Stimulated activated CD4-positive, alpha-beta T cell treated with anti-CD3 and anti-CD28 coated beads, Interleukin-4, amount 100 ng/mL, for 1 hour (primary cell): ENCODE measurements at regions not wholly inside any gene's neighbourhood (a gene's known extent, or its start where the extent isn't known, plus 50 kb on each side); places are given as distances from the start of the nearest gene placed in this dataset.

Source experiments
- DNase-seq: peaks from one replicate; pipeline ENCODE4 v3.0.0-alpha.2; 2020

DNA sequence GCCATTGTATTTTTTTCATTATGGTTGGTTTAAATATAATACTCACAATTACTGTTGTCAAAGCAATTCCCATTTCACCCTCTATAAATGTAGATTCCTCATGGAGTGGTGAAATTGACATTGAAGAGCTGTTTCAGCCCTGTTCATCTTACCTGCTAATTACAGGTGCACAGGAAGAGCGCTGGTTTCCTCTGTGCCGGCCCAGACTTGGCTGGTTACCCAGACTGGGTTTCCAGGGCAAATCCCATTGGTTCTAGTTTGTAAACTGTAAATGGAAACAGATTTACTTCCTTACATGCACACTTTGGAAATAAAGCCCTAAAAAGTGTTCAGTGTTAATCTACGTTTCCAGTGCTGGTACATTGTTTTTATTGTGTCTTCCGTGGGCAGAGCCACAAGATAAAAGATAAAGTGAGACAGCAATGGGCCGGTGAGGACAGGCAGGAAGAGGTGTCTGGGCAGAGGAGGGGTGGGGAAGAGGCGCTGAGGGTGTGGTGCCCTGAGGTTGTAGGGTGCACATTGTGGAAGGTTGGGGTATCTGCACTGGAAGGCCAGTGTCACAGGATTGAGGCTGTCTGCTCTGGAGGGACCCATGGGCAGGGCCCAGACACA is 71.6 kb upstream of the ZPBP start:
- no peak for DNase-seq

DNA sequence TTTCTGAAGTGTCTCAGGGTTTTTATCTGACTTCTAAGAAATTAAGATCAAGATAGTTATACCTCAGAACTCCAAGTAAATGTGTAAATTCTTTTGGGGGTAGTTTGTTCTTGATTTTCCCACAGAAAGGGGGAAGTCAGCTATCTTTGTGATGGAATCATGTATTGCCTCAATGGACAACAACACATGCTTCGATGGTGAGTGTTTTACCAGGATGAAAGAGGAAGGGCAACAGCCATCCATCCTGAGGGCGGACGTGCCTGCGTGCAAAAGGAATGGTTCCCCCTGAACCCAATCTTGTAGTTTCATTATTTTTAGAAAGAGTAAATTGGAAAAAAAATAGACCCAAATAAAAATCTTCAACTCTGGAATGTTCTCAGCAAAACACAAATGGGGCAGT is 67.2 kb upstream of the ZPBP start:
- no peak for DNase-seq

DNA sequence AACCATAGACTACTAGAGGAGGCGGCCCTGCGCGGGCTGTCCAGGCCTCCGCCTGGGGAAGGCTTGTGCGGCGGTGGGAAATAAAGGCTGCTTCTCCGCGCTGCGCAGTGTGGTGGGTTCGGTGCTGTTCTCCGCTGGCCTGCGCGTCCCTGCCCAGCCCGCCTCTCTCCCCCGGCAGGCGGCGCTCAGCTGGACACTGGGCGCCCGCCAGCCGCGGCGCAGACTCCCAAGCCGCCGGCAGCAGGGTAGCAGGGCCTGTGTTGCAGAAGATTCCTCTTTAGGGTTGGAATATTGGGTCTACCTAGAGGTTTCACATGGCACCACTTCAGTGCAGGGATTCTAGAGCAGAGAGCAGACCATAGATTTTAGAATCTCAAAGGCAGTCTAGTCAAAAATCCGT is 66.1 kb upstream of the ZPBP start:
- DNase-seq, result no peak

DNA sequence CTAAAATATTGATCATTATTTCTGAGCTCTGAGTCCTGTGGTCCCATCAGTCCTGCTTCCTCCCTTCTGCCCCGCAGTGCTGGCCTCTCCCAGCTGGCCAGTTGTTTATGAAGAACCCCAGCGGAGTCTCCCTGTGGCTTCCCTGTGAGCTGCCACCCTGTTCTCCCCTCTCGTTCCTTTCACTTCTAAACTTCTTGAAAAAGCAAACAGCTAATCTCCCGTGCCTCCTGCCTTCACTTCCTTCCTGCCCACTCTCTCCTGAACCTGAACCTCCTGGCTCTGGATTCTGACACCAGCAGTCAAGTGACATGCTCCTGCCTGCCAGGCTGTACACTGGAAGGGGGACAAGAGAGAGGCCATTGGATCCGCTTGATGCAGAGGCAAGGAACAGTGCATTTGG is 63.7 kb upstream of the ZPBP start:
- no peak for DNase-seq

DNA sequence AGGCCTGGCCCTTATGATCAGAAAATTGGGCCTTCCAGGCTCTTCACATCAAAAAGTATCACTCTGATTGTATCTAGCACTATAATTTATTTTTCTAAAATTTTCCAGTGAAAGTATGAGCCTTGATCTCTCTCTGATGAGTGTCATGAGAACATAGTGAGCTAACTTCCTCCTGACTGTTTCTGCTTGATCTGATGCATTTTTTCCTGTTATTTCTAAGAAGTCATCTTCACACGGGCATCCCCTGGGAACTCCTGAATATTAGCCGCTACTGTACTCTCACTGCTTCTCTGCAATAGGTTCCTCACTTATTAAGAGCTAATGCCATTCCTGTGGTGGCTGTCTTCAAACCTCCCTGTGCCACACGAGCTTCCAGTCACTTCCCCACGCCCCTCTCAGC is 63.1 kb upstream of the ZPBP start:
- no peak for DNase-seq

DNA sequence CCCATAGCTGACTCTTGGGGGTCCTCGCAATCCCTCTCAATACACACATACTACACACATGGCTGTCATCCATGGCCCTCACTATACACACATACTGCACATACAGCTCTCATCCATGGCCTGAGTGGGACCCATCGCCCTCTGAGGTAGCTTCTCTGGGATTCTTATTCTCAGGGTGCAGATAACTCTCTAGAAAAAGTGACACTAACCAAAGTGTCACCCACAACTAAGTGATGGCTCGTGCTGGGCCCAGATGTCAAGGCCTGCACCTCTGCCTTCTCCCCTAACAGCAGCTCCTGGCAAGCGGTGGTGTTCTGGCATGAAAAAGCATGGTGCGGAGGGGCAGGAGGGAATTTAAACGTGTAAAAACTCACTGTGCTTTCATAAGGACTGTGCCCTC is 62.7 kb upstream of the ZPBP start:
- no peak for DNase-seq

DNA sequence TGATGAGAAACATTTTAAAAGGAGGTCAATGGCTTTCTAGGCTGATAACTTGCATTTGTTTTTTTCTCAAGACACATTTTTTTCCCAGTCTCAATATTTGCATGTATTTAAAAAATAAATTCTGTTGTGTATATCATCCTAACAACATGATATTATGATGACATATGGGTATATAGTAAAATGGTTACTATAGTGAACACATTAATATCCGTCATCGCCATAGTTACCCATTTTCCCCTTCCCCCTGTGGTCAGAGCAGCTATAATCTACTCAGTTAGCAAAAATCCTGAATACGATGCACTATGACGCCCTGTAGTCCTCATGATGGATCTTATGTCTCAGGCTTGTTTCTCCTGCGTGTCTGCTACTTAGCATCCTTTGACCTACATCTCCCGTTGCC is 60.9 kb upstream of the ZPBP start:
- no peak for DNase-seq

DNA sequence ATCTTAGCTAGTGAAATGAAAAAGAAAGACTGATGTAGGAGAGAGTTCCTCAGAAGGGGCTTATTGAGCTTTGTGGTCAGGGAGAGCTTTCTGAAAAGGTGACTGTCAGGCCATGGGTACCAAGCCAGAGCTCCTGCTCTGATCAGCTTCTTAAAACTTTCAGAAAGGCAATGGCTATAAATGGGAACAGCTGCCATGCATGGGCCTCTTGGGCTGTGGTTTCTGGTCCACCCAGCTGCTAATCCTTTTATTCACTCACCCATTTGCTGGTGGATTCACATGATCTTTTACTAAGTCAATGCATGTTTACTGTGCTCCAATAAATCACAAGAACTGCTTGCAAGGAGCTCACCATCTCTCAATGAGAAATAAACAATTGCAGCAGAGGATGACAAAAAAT is 60.1 kb upstream of the ZPBP start:
- DNase-seq, result no peak

DNA sequence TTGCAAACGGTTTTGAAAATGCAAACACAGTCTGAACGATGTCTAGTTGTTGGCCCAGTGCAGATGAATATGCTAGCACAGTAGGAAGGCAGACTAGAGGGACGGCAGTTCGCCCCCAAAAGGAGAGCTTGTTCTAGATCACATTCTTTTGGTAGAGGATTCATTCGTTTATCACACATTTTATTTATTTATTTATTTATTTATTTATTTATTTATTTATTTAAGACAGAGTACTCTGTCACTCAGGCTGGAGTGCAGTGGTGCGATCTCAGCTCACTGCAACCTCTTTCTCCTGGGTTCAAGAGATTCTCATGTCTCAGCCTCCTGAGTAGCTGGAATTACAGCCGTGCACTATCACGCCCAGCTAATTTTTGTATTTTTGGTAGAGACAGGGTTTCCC is 59.4 kb upstream of the ZPBP start:
- no peak for DNase-seq

DNA sequence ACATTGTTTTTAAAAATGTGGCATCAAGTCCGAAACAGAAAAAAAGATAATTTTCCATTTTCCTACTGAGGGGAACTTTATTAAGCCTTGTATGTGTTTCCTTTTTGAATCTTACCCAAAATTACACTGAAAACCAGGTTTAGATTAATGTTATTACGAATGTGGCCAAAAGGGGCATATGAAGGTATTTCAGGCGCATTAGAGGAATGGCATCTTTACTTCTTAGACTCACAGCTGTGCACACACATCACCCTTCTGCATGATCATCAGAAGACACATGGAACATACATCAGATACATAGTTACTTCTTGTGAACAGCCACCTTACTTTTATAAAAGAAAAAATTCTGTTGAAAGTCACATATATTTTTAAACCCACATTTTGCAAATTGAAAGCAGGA is 58.6 kb upstream of the ZPBP start:
- DNase-seq, result no peak

DNA sequence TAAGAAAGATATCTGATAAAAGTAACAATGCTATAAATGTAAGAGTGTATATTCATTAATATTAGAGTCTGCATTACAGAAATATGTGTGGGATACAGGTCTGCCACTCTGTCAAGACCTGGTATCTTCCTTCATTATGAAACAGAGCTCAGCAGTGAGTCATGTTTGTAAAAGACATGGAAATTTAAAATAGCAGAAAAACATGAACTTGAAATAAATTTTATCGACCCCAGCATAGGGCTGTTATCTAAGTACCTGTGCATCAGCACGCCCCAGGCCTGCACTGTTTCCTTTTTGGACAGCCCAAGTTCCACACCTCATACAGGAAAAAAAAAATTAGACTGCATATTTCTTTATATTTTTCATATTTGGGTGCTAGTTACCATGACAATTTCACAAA is 58.0 kb upstream of the ZPBP start:
- no peak for DNase-seq

DNA sequence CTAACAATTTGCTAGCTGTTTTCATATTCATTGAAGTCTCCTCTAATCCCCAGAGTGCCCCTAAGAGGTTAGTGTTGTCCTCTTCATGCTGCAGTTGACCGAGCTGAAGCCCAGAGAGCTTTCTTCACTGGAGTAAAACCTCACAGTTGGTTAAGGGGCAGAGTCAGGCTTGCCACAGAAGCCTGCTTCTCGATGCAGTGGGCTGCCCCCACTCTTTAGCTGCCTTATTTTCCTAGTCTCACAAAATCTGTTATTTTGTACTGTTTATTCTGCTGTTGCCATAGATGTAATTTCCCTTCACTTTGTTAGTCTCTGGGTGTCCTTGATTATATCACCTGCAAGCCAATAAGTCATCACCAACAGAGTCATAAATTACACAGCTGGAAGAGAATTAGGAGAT is 56.3 kb upstream of the ZPBP start:
- no peak for DNase-seq

DNA sequence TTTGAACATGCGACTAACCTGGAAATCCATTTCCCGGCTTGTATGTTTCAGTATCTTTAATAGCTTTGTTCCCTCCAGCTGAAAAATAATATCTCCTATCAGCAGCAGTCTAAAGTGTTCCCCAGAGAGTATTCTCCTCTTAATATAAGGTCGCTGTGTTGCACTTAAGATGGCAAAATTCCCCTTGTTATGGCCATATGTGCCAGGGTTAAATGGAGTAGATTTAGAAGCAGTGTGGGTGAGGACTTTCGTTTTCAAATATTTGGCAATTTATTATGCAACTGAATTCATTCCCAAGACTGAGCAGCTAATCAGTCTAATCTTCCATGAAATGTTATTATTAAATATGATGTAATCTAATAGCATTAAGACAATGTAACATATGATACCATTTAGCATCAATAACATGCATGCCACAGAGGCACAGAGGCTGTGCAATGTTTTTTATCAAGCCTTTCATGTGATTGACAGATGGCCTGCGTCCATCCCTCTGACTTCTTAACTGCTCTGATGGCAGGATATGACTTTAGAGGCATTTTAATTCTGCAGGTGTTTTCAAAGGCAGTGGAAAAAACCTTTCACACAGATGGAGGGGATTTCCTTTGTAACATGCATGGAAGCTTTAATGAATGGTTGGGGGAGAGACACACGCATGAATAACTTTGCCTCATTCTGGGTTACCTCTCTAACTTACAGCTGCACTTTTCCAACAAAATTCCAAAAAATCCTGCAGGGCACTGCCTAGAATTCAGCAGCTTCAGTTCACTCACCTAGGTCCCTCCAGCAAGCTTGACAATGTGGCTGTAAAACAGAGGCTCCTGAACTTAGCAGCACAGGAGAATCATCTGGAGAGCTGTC is 55.1 kb upstream of the ZPBP start:
- DNase-seq, result no peak

DNA sequence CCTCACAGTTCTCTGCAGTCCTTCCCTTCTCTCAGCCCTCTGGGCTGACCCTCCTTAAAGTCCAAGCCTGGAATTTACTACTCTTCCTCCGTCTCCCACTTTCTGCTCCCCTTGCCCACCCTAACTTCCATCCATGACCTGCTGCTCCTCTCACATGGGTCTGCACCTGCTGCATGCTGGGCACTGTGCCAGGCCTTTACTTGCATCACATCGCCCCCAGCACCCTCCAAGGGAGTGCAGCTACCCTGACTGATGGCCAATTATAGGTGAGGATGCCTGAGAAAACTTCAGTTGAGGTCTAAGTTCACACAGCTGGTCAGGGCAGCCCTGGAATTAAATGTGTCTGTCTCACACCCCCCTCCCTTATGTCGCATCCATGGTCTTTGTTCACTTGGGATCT is 53.6 kb upstream of the ZPBP start:
- no peak for DNase-seq

DNA sequence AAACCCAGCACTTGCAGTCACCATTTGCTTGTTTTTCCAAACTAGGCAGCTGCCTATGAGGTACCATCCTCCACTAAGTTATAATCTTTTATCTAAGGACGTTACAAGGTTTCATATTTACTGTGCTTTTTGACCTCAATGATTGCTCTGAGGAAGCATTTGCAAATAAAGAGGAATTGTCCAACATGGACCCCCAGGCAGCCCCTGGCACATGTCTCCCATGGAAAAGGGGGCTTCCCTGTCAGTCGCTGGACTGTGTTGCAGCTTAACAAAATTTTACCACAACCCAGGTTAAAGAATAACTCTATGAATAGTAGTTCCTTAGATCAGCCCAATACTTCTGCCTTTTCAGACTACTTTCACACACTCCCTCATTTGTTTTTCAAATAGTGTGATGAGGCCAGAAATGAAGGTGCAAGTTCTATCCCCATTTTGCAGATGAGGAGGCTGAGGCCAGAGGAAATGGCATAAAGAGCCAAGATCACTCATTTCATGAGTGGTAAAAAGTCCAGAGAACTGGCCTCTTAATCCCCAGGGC is 52.8 kb upstream of the ZPBP start:
- no peak for DNase-seq

DNA sequence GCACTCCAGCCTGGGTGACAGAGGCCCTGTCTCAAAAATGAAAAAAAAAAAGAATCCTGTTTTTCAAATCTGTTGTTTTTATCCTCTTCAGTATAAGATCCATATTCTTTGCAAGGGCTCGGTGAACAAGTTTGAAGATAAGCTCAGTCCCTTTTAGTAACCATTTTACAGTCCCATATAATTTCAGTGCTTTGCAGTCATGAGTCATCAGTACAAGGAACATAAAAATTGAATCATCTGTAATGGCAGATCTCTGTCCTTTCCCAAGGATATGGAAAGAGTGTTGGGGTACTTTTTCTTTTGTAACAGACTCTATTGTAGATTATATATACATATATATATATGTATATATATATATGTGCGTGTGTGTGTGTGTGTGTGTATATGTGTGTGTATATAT is 52.2 kb upstream of the ZPBP start:
- DNase-seq, result no peak
